Mesenchymal stem cell (in vitro differentiated cells and primary cell): ENCODE measurements at regions not wholly inside any gene's neighbourhood (a gene's known extent, or its start where the extent isn't known, plus 50 kb on each side); places are given as distances from the start of the nearest gene placed in this dataset.
A peak's percentile ranks its signal among the peaks of the same experiment; 100 is the strongest.

Source experiments
- DNase-seq: peaks from one replicate; pipeline ENCODE4 v3.0.0-alpha.2; 2013
- H2AFZ ChIP-seq: one replicate; pipeline ENCODE4 v1.6.1; 2013; ENCODE audit warnings: low read depth, mild to moderate bottlenecking, control low read depth, inconsistent platforms, low read length, moderate library complexity
- H2AK5ac ChIP-seq: 2 replicates; pipeline ENCODE4 v1.6.1; 2013; ENCODE audit warnings: low read length, moderate library complexity, mild to moderate bottlenecking, inconsistent platforms; ENCODE audit not compliant: severe bottlenecking
- H2BK120ac ChIP-seq: one replicate; pipeline ENCODE4 v1.6.1; 2013; ENCODE audit warnings: low read depth, mild to moderate bottlenecking, inconsistent platforms, low read length, moderate library complexity
- H2BK12ac ChIP-seq, 2 experiments: one replicate each; pipeline ENCODE4 v1.6.1; 2013; ENCODE audit warnings: inconsistent platforms in 2 of 2, low read length in 2 of 2, mild to moderate bottlenecking in 2 of 2, moderate library complexity in 2 of 2, control low read depth in 1 of 2
- H2BK15ac ChIP-seq: one replicate; pipeline ENCODE4 v1.6.1; 2013; ENCODE audit warnings: mild to moderate bottlenecking, low read depth, inconsistent platforms; ENCODE audit not compliant: poor library complexity, severe bottlenecking
- H2BK5ac ChIP-seq: 2 replicates; pipeline ENCODE4 v1.6.1; 2013; ENCODE audit warnings: low read depth, mild to moderate bottlenecking, low read length, control low read depth, inconsistent platforms; ENCODE audit not compliant: poor library complexity, severe bottlenecking
- H3K14ac ChIP-seq, 2 experiments: one replicate each; pipeline ENCODE4 v1.6.1; 2013; ENCODE audit warnings: inconsistent platforms in 2 of 2, low read length in 2 of 2, control low read depth in 1 of 2, mild to moderate bottlenecking in 1 of 2, moderate library complexity in 1 of 2
- H3K18ac ChIP-seq, 2 experiments: one replicate each; pipeline ENCODE4 v1.6.1; 2013; ENCODE audit warnings: inconsistent platforms in 2 of 2, low read length in 2 of 2, control low read depth in 1 of 2, low read depth in 1 of 2, mild to moderate bottlenecking in 1 of 2
- H3K23ac ChIP-seq, 2 experiments: one replicate each; pipeline ENCODE4 v1.6.1; 2013; ENCODE audit warnings: inconsistent platforms in 2 of 2, low read length in 2 of 2, mild to moderate bottlenecking in 2 of 2, moderate library complexity in 2 of 2, control low read depth in 1 of 2
- H3K27ac ChIP-seq: 2 replicates; pipeline ENCODE4 v1.5.1; 2013; ENCODE audit warnings: mild to moderate bottlenecking, moderate library complexity, low read length, control low read depth, inconsistent platforms; ENCODE audit not compliant: poor library complexity, severe bottlenecking
- H3K27me3 ChIP-seq, 2 experiments: 2 replicates each; pipeline versions ENCODE4 v1.6.1 to v1.7.0; 2013; ENCODE audit warnings: low read length in 2 of 2, mild to moderate bottlenecking in 2 of 2, moderate library complexity in 2 of 2, control low read depth in 1 of 2, inconsistent platforms in 1 of 2; ENCODE audit not compliant: control insufficient read depth in 1 of 2, insufficient read depth in 1 of 2
- H3K36me3 ChIP-seq, 2 experiments: 2 replicates each; pipeline versions ENCODE4 v1.6.1 to v1.7.0; 2013; ENCODE audit warnings: low read length in 2 of 2, control low read depth in 1 of 2, inconsistent platforms in 1 of 2, low read depth in 1 of 2, mild to moderate bottlenecking in 1 of 2; ENCODE audit not compliant: insufficient read depth in 2 of 2, control insufficient read depth in 1 of 2
- H3K4ac ChIP-seq, 2 experiments: one replicate each; pipeline ENCODE4 v1.6.1; 2013; ENCODE audit warnings: inconsistent platforms in 2 of 2, low read length in 2 of 2, mild to moderate bottlenecking in 2 of 2, moderate library complexity in 2 of 2, control low read depth in 1 of 2, low read depth in 1 of 2
- H3K4me1 ChIP-seq: 2 replicates; pipeline ENCODE4 v1.6.1; 2013; ENCODE audit warnings: low read depth, low read length, control low read depth; ENCODE audit not compliant: control insufficient read depth, insufficient read depth
- H3K4me2 ChIP-seq: 2 replicates; pipeline ENCODE4 v1.6.1; 2013; ENCODE audit warnings: low read length, mild to moderate bottlenecking, inconsistent platforms; ENCODE audit not compliant: poor library complexity, severe bottlenecking
- H3K4me3 ChIP-seq, 2 experiments: 2 replicates each; pipeline versions ENCODE4 v1.5.1 to v1.7.0; 2013; ENCODE audit warnings: low read length in 2 of 2, mild to moderate bottlenecking in 2 of 2, control low read depth in 1 of 2, low read depth in 1 of 2; ENCODE audit not compliant: insufficient read depth in 1 of 2
- H3K79me1 ChIP-seq: replicated peaks from 2 replicates; pipeline ENCODE4 v1.6.1; 2013; ENCODE audit warnings: mild to moderate bottlenecking, control low read depth, low read length, inconsistent platforms; ENCODE audit not compliant: poor library complexity, severe bottlenecking
- H3K9ac ChIP-seq: 2 replicates; pipeline ENCODE4 v1.7.0; 2013; ENCODE audit warnings: mild to moderate bottlenecking, low read length, moderate library complexity
- H3K9me3 ChIP-seq: 2 replicates; pipeline ENCODE4 v1.7.0; 2013; ENCODE audit warnings: mild to moderate bottlenecking, low read length; ENCODE audit not compliant: control insufficient read depth
- H4K8ac ChIP-seq: one replicate; pipeline ENCODE4 v1.6.1; 2013; ENCODE audit warnings: inconsistent platforms, mild to moderate bottlenecking, low read length, moderate library complexity
- H4K91ac ChIP-seq: one replicate; pipeline ENCODE4 v1.6.1; 2013; ENCODE audit warnings: mild to moderate bottlenecking, low read length, inconsistent platforms
- WGBS: methylation state at CpG from one replicate; pipeline ENCODE4 v1.1.7; 2013; ENCODE audit warnings: mixed read lengths; 5-methylcytosine and 5-hydroxymethylcytosine counted together

GRCh38 chr4:38559374-38559773, 104.6 kb upstream of the KLF3 start:
- 84% methylated on average over 6 of the region's 6 CpGs for WGBS
- no peaks in the 10 kb centered on the region for H3K79me1 ChIP-seq

GRCh38 chr4:38560340-38560739, 103.7 kb upstream of the KLF3 start:
- Histone ChIP-seq H3K14ac (no peak overlapping the region), H4K8ac (no peak overlapping the region), H3K9me3 (no peaks in the 10 kb centered on the region), H4K91ac (no peak overlapping the region), H3K27ac (no peak overlapping the region), H2AFZ (no peak overlapping the region), H3K4me2 (no peak overlapping the region), H3K36me3 (no peaks in the 10 kb centered on the region), H3K4me3 (no peak overlapping the region), H2BK120ac (no peak overlapping the region), H3K9ac (no peak overlapping the region), H3K4ac (no peak overlapping the region), H3K4me1 (no peaks in the 10 kb centered on the region), H2BK15ac (no peak overlapping the region), H2BK5ac (no peak overlapping the region), H2BK12ac (no peak overlapping the region), H3K27me3 (peaks cover 0 to 9% of the 10 kb centered on the region in 2 experiments), H3K23ac (no peak overlapping the region), H3K18ac (no peak overlapping the region), H2AK5ac (no peak overlapping the region), H3K79me1 (no peaks in the 10 kb centered on the region)
- no peak for DNase-seq
- WGBS, result 95% methylated on average over 5 of the region's 6 CpGs

More at GRCh38 chr4:38559374-38559773, 104.6 kb upstream of the KLF3 start:
- Histone ChIP-seq H3K4ac (no peak overlapping the region), H2BK15ac (no peak overlapping the region), H2AFZ (no peak overlapping the region), H2BK5ac (no peak overlapping the region), H4K8ac (no peak overlapping the region), H3K4me1 (no peaks in the 10 kb centered on the region), H3K27ac (no peak overlapping the region), H3K36me3 (no peaks in the 10 kb centered on the region), H3K18ac (no peak overlapping the region), H3K23ac (no peak overlapping the region), H3K9ac (no peak overlapping the region), H4K91ac (no peak overlapping the region), H3K9me3 (no peaks in the 10 kb centered on the region), H3K27me3 (peaks cover 0 to 9% of the 10 kb centered on the region in 2 experiments), H3K4me2 (no peak overlapping the region), H2AK5ac (no peak overlapping the region), H3K4me3 (no peak overlapping the region), H2BK120ac (no peak overlapping the region), H2BK12ac (no peak overlapping the region), H3K14ac (no peak overlapping the region)
- DNase-seq, result no peak

GRCh38 chr4:38560768-38561558, 103.0 kb upstream of the KLF3 start:
- Histone ChIP-seq H3K9me3 (no peaks in the 10 kb centered on the region), H3K36me3 (no peaks in the 10 kb centered on the region), H3K4me3 (no peak overlapping the region), H3K27ac (no peak overlapping the region), H2BK15ac (no peak overlapping the region), H3K27me3 (peaks cover 0 to 9% of the 10 kb centered on the region in 2 experiments), H3K4ac (no peak overlapping the region), H3K14ac (no peak overlapping the region), H3K4me2 (no peak overlapping the region), H4K91ac (no peak overlapping the region), H3K4me1 (no peaks in the 10 kb centered on the region), H2AK5ac (no peak overlapping the region), H3K18ac (no peak overlapping the region), H2BK12ac (no peak overlapping the region), H4K8ac (no peak overlapping the region), H2BK5ac (no peak overlapping the region), H2AFZ (no peak overlapping the region), H2BK120ac (no peak overlapping the region), H3K23ac (no peak overlapping the region), H3K79me1 (no peaks in the 10 kb centered on the region), H3K9ac (no peak overlapping the region)
- 93% methylated on average over 5 of the region's 7 CpGs for WGBS
- DNase-seq, result no peak

- Histone ChIP-seq H3K4me3 (no peak overlapping the region), H2BK15ac (no peak overlapping the region), H3K36me3 (no peaks in the 10 kb centered on the region), H3K9me3 (no peaks in the 10 kb centered on the region), H2BK5ac (no peak overlapping the region), H3K18ac (peak overlapping the region in 1 of 2 experiments; percentile 37), H3K79me1 (no peaks in the 10 kb centered on the region), H2BK120ac (peak overlapping the region; percentile 77), H3K4ac (peak overlapping the region in 1 of 2 experiments; percentile 69), H3K4me2 (no peak overlapping the region), H2AFZ (peak overlapping the region; percentile 56), H3K4me1 (no peaks in the 10 kb centered on the region), H2BK12ac (peak overlapping the region in 1 of 2 experiments; percentile 54), H2AK5ac (no peak overlapping the region), H3K27ac (no peak overlapping the region), H3K27me3 (peaks cover 0 to 9% of the 10 kb centered on the region in 2 experiments), H3K9ac (no peak overlapping the region), H4K8ac (peak overlapping the region; percentile 19), H3K23ac (no peak overlapping the region), H3K14ac (peak overlapping the region in 1 of 2 experiments; percentile 65), H4K91ac (peak overlapping the region; percentile 7)
- peak; percentile 21 for DNase-seq
- WGBS, result 26% methylated on average over 2 of the region's 4 CpGs
These were observed 101.2 kb upstream of the KLF3 start for GRCh38 chr4:38562751-38563198.
